Activated CD8-positive, alpha-beta memory T cell treated with anti-CD3 and anti-CD28 coated beads for 1 hour (primary cell): ENCODE measurements at regions not wholly inside any gene's neighbourhood (a gene's known extent, or its start where the extent isn't known, plus 50 kb on each side); places are given as distances from the start of the nearest gene placed in this dataset.

Experiments used
- DNase-seq, 2 donors: peaks; one replicate each; pipeline ENCODE4 v3.0.0-alpha.2; 2020; ENCODE audit warnings: low read depth in 1 of 2; ENCODE audit errors: extremely low read depth in 1 of 2

GRCh38 chr3:118544458-118544857 is 490.2 kb downstream of the IGSF11 start:
- DNase-seq = no peak

GRCh38 chr3:118548434-118548833 is 486.2 kb downstream of the IGSF11 start:
- no peak for DNase-seq

GRCh38 chr3:118550122-118550521 is 484.5 kb downstream of the IGSF11 start:
- DNase-seq = no peak

GRCh38 chr3:118550556-118550955 is 484.1 kb downstream of the IGSF11 start:
- no peak for DNase-seq

GRCh38 chr3:118554148-118554838 is 480.4 kb downstream of the IGSF11 start:
- DNase-seq = no peak

- DNase-seq = no peak
These were observed 477.7 kb downstream of the IGSF11 start for GRCh38 chr3:118556983-118557382.

GRCh38 chr3:118557513-118557912 is 477.1 kb downstream of the IGSF11 start:
- DNase-seq = no peak

GRCh38 chr3:118559286-118559685 is 475.4 kb downstream of the IGSF11 start:
- DNase-seq = no peak

GRCh38 chr3:118564800-118565199 is 469.8 kb downstream of the IGSF11 start:
- no peak for DNase-seq

- no peak for DNase-seq
These were observed 460.7 kb downstream of the IGSF11 start for GRCh38 chr3:118573912-118574311.

- DNase-seq = no peak
These were observed 457.4 kb downstream of the IGSF11 start for GRCh38 chr3:118577055-118577777.

GRCh38 chr3:118578559-118578958 is 456.1 kb downstream of the IGSF11 start:
- no peak for DNase-seq

- no peak for DNase-seq
These were observed 447.5 kb downstream of the IGSF11 start for GRCh38 chr3:118587037-118587741.

- no peak for DNase-seq
These were observed 446.8 kb downstream of the IGSF11 start for GRCh38 chr3:118587847-118588246.

- no peak for DNase-seq
These were observed 441.4 kb downstream of the IGSF11 start for GRCh38 chr3:118593277-118593670.

GRCh38 chr3:118597184-118597583 is 437.5 kb downstream of the IGSF11 start:
- no peak for DNase-seq

GRCh38 chr3:118607915-118608820 is 426.5 kb downstream of the IGSF11 start:
- DNase-seq = no peak

GRCh38 chr3:118618247-118619040 is 416.2 kb downstream of the IGSF11 start:
- DNase-seq = no peak

GRCh38 chr3:118626453-118626852 is 408.2 kb downstream of the IGSF11 start:
- no peak for DNase-seq

- no peak for DNase-seq
These were observed 405.8 kb downstream of the IGSF11 start for GRCh38 chr3:118628704-118629341.
